CD4-positive, alpha-beta T cell treated with Interleukin-15 for 1 hour (primary cell): ENCODE measurements at regions not wholly inside any gene's neighbourhood (a gene's known extent, or its start where the extent isn't known, plus 50 kb on each side); places are given as distances from the start of the nearest gene placed in this dataset.
"Not testable (repeated sequence)": the region's sequence is repeated elsewhere in the genome, so short reads cannot be mapped to it uniquely, and the experiment has no call there.

Experiments
- DNase-seq: peaks from one replicate; pipeline ENCODE4 v3.0.0-alpha.2; 2020

- not testable (repeated sequence) for DNase-seq
Observed at GRCh38 chr7:73170902-73171301, 85.1 kb upstream of the SPDYE9 start.

- DNase-seq = not testable (repeated sequence)
Observed at GRCh38 chr7:73170415-73170814, 84.6 kb upstream of the SPDYE9 start.

GRCh38 chr7:73166152-73166551 is 80.3 kb upstream of the SPDYE9 start:
- DNase-seq = not testable (repeated sequence)

- DNase-seq = not testable (repeated sequence)
Observed at GRCh38 chr7:73162680-73163079, 76.8 kb upstream of the SPDYE9 start.

- DNase-seq = not testable (repeated sequence)
Observed at GRCh38 chr7:73161727-73162126, 75.9 kb upstream of the SPDYE9 start.

- DNase-seq = not testable (repeated sequence)
Observed at GRCh38 chr7:73157169-73157661, 71.4 kb upstream of the SPDYE9 start.

- not testable (repeated sequence) for DNase-seq
Observed at GRCh38 chr7:73156510-73157168, 70.8 kb upstream of the SPDYE9 start.

- DNase-seq = peak; percentile 91
Observed at GRCh38 chr7:73154586-73155038, 68.8 kb upstream of the SPDYE9 start.

- DNase-seq = peak; percentile 9
Observed at GRCh38 chr7:73153921-73154585, 68.2 kb upstream of the SPDYE9 start.

GRCh38 chr7:73148570-73148969 is 62.7 kb upstream of the SPDYE9 start:
- DNase-seq = not testable (repeated sequence)

- DNase-seq = not testable (repeated sequence)
Observed at GRCh38 chr7:73147681-73148080, 61.8 kb upstream of the SPDYE9 start.

GRCh38 chr7:73143993-73144392 is 58.2 kb upstream of the SPDYE9 start:
- not testable (repeated sequence) for DNase-seq

GRCh38 chr7:73137922-73138321 is 52.1 kb upstream of the SPDYE9 start:
- DNase-seq = not testable (repeated sequence)
